Osteocyte (in vitro differentiated cells): ENCODE measurements at regions not wholly inside any gene's neighbourhood (a gene's known extent, or its start where the extent isn't known, plus 50 kb on each side); places are given as distances from the start of the nearest gene placed in this dataset.

Source experiments
- DNase-seq: peaks from one replicate; pipeline ENCODE4 v3.0.0; 2021; ENCODE audit warnings: mixed read lengths; ENCODE audit not compliant: unreplicated experiment; ENCODE audit errors: extremely low spot score
- H3K27ac Mint-ChIP-seq: one replicate; pipeline ENCODE4 v1.8.0; 2021; ENCODE audit warnings: mild to moderate bottlenecking, mixed read lengths; ENCODE audit not compliant: unreplicated experiment
- H3K27me3 Mint-ChIP-seq: one replicate; pipeline ENCODE4 v1.8.0; 2021; ENCODE audit warnings: mixed read lengths; ENCODE audit not compliant: unreplicated experiment
- H3K36me3 Mint-ChIP-seq: one replicate; pipeline ENCODE4 v1.8.0; 2021; ENCODE audit warnings: mixed read lengths; ENCODE audit not compliant: unreplicated experiment
- H3K4me1 Mint-ChIP-seq: one replicate; pipeline ENCODE4 v1.8.0; 2021; ENCODE audit warnings: mixed read lengths; ENCODE audit not compliant: unreplicated experiment
- H3K4me3 Mint-ChIP-seq: one replicate; pipeline ENCODE4 v1.8.0; 2021; ENCODE audit warnings: mild to moderate bottlenecking, moderate library complexity, mixed read lengths; ENCODE audit not compliant: unreplicated experiment
- H3K9me3 Mint-ChIP-seq: one replicate; pipeline ENCODE4 v1.8.0; 2021; ENCODE audit warnings: mixed read lengths; ENCODE audit not compliant: unreplicated experiment
- TF ChIP-seq, protein P1 (sequence below): fragments of 200-600 bp; sonication (generic); IDR thresholded peaks from 2 replicates; pipeline ENCODE4 v1.5.0; 2021; ENCODE audit warnings: antibody characterized with exemption, mild to moderate bottlenecking, moderate library complexity

DNA sequence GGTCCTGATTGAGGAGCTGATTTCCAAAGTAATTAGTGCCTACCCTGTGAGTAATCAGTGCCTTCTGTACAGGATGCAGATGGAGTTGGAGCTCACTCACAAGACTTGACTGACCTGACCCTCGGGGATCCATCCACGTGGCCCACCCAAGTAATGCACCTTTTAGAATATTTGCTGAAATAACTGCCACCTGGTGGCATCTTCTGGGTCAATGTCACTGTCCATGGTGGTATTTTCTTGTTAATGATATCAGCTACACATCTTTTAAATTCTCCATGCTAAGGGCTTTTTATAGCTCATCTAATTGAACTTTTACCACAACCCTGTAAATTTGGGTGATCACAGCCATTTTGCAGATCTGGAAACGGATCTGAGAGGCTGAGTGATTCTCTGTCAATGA, 74.3 kb upstream of the ANKRD34C start:
- no peak for DNase-seq
- Mint-ChIP-seq H3K4me3 (no peak overlapping the region), H3K27ac (no peak overlapping the region), H3K36me3 (no peaks in the 10 kb centered on the region), H3K27me3 (peaks cover 72% of the 10 kb centered on the region), H3K4me1 (no peaks in the 10 kb centered on the region), H3K9me3 (no peaks in the 10 kb centered on the region)
- TF ChIP-seq, protein P1, sequence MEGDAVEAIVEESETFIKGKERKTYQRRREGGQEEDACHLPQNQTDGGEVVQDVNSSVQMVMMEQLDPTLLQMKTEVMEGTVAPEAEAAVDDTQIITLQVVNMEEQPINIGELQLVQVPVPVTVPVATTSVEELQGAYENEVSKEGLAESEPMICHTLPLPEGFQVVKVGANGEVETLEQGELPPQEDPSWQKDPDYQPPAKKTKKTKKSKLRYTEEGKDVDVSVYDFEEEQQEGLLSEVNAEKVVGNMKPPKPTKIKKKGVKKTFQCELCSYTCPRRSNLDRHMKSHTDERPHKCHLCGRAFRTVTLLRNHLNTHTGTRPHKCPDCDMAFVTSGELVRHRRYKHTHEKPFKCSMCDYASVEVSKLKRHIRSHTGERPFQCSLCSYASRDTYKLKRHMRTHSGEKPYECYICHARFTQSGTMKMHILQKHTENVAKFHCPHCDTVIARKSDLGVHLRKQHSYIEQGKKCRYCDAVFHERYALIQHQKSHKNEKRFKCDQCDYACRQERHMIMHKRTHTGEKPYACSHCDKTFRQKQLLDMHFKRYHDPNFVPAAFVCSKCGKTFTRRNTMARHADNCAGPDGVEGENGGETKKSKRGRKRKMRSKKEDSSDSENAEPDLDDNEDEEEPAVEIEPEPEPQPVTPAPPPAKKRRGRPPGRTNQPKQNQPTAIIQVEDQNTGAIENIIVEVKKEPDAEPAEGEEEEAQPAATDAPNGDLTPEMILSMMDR, result no peak

DNA sequence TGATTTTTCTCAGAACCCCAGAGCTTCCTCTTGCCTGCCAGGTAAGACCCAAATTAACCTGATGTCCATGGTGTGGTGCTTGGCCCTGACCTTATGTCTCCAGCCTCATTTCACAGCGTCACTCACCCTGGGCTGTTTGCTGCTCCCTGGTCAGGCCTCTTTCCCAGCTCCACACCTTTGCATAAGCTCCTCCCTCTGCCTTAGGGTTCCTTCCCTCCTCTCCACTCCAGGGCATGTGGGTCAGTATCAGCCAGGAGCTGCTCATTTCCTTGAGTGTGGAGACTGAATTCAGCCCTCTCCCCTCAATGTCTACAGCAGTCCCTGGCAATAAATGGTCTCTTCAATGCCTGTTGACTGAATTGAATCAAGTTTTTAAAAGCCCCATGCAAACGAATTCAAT, 75.6 kb upstream of the ANKRD34C start:
- H3K27ac Mint-ChIP-seq, result no peak overlapping the region
- H3K27me3 Mint-ChIP-seq, result peaks cover 71% of the 10 kb centered on the region
- H3K36me3 Mint-ChIP-seq, result no peaks in the 10 kb centered on the region
- H3K9me3 Mint-ChIP-seq, result no peaks in the 10 kb centered on the region
- H3K4me3 Mint-ChIP-seq, result no peak overlapping the region
- no peak for DNase-seq
- TF ChIP-seq, protein P1, result no peak
- no peaks in the 10 kb centered on the region for H3K4me1 Mint-ChIP-seq

DNA sequence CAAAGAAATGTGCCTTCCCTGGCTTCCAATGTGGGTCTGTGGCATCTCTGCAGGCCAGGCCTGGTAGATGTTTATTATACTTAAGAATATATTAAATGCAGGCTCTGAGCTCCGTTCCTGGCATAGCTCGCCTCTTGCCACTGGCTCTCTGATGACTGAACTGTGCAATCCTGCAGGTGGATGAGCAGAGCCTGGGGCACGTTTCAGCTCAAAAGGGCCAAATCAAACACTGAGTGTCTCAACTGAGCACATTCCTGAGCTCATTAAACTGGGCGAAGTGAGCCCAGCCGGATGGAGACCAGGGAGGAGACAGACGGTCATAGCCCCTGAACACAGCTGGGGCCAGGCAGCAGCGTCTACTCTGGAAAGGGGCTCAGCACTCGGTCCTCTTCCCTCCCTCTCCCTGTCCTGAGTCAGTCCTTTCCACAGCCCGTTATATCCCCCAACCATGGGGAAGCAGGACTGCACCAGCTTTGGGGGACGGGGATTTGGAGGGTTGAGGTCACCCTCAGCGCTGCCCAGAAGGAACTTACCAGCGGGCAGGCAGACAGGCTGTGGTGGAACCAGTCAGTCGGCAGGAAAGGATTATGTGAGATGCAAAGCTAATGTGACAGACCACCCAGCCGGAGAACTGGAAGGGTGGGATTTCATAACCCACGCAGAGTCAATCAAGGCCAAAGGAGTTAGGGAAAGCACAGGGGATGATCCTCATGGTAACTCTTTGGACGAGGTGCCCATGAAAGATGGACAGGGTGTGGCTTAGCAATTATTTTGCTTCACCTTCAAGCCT, 77.4 kb upstream of the ANKRD34C start:
- no peak overlapping the region for H3K27ac Mint-ChIP-seq
- no peaks in the 10 kb centered on the region for H3K4me1 Mint-ChIP-seq
- no peaks in the 10 kb centered on the region for H3K9me3 Mint-ChIP-seq
- H3K4me3 Mint-ChIP-seq, result no peak overlapping the region
- DNase-seq, result no peak
- H3K27me3 Mint-ChIP-seq, result peaks cover 61% of the 10 kb centered on the region
- H3K36me3 Mint-ChIP-seq, result no peaks in the 10 kb centered on the region
- TF ChIP-seq, protein P1, result no peak

DNA sequence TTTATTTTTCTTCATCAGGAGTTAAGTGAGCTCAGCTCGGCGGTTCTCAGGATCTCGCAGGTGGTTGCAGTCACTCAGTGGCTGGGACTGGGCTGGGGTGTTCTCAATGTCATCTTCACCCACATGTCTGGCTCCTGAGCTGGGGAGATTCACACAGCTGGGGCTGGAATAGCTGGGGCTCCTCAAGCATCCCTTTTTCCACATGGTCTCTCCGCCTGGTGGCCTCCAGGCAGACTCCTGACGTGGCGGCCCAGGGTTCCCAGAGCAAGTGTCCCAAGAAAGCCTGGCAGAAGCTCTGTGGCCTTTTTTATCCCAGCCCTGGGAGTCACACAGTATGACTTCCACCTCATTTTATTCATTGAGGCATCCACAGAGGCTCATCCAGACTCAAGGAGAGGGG, 84.1 kb upstream of the ANKRD34C start:
- H3K4me1 Mint-ChIP-seq, result no peaks in the 10 kb centered on the region
- H3K4me3 Mint-ChIP-seq, result no peak overlapping the region
- no peaks in the 10 kb centered on the region for H3K9me3 Mint-ChIP-seq
- H3K36me3 Mint-ChIP-seq, result no peaks in the 10 kb centered on the region
- TF ChIP-seq, protein P1, result no peak
- peaks cover 40% of the 10 kb centered on the region for H3K27me3 Mint-ChIP-seq
- DNase-seq, result no peak
- no peak overlapping the region for H3K27ac Mint-ChIP-seq

DNA sequence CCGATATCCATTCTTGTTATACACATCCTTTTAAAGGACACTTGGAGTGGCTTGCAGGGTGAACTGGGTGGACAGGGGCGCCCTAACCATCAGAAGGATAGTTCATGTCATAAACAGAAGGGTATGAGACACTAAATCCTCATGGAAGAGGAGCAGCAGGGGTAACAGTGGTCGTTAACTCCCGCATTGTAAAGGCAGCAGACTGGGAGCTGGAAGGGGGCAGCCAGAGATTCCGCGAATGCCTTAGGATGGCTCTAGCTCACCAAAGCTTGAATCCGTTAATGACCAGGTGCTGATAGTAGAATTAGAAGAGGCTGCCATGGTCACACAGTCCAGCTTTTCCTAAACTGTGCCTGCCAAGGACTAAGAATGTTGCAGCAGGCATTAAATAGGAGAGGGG, 85.2 kb upstream of the ANKRD34C start:
- no peak overlapping the region for H3K27ac Mint-ChIP-seq
- H3K9me3 Mint-ChIP-seq, result no peaks in the 10 kb centered on the region
- H3K36me3 Mint-ChIP-seq, result no peaks in the 10 kb centered on the region

More for the DNA sequence above, 85.2 kb upstream of the ANKRD34C start:
- TF ChIP-seq, protein P1, result no peak
- H3K4me3 Mint-ChIP-seq, result no peak overlapping the region
- DNase-seq, result no peak
- peaks cover 43% of the 10 kb centered on the region for H3K27me3 Mint-ChIP-seq
- H3K4me1 Mint-ChIP-seq, result no peaks in the 10 kb centered on the region
